HG03575 (cell line): ENCODE measurements at regions not wholly inside any gene's neighbourhood (a gene's known extent, or its start where the extent isn't known, plus 50 kb on each side); places are given as distances from the start of the nearest gene placed in this dataset.
A peak's percentile ranks its signal among the peaks of the same experiment; 100 is the strongest.

Experiments used
- ATAC-seq: cut with Tn5 transposase; IDR thresholded peaks from one replicate; pipeline ENCODE4 v1.9.1; 2021; ENCODE audit not compliant: unreplicated experiment, insufficient number of reproducible peaks, low FRiP score; ENCODE audit errors: extremely low read depth

DNA sequence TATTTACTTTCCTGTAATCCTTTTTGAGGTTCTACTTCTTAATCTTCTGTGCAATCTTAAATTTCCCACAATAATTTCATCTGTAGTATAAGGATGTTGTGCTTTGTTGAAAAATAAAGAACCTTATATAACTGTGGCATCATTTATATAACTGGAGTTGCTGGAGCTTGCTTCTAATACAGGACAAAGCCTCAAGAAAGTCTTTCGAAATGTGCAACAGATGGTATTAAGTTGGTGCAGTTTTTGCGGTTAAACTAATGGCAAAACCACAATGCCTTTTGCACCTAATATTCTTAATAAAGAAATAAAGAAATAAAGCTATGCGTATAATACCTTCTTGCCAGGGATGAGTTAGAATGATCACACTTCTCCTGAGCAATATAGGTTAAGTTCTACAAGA lies 180.0 kb downstream of the KITLG start:
- ATAC-seq: no peak

DNA sequence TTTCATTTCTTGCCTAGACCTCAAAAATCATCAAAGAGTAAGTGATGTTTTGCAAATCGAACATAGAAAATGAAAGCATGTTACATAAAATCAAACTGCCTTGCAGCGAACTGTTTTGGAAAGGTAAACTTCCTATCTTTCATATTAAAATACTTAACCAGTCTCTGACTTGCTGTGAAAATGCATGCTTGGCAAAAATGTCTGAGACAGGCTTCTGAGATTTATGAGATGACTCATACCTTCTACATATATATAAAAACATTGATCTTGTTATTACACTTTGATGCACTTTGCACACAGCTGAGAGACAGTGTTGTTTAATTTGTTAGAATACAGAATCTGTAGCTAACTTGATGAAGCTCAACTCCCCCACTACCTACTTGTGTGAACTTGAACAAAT lies 179.1 kb downstream of the KITLG start:
- no peak for ATAC-seq

DNA sequence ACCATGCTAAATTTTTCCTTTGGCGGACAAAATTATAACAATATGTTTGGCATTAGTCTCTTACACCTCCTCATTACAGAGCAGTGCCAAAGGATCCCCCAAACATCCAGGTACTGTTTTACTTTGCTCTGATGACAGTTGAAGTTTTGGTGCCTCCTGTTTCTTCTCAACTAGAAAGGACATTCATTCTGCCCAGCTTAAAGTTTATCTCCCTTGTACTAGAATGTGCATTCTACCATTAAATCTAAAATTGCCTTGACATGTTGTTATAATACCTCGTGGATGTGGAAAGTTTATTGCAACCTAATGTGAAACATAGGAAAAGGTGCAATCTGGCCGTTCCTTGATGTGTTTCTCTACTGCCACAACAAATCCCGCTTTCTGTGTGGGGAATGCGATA lies 173.4 kb downstream of the KITLG start:
- ATAC-seq: no peak

DNA sequence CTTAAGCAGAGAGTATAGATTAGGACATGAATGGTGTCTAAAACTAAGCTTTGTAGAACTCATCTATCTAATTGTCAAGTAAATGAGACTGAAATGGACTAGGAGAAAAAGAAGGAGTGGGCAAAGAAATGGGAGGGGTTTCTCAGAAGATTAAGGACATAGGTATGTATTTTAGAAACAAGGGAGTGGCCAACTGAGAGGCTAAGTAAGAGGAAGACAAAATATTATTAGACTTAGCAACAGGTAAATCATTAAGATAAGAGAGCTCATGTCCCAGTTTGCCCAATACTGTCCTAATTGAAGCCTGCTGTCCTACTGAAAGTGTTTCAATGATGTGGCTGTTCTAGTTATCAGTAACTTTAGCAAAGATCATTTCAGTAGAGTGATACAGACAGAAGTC lies 171.4 kb downstream of the KITLG start:
- no peak for ATAC-seq

DNA sequence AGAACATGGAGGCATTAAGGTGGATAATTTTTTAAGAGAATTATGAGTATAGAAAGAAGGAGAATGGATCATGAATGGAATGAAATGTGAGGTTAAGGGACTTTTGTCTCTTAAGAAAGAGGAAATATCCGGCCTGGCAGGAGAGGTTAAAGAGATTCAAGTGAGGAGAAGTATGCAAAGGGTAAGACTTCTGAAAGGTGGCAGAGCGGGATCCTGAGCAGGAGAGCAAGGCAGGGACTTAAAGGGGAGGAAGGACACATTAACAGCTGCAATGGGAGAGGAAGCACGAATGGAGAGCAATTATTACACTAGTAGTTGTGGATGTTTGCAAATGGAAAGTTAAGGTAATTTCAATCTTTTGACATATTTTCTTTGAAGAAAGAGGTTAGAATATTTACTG lies 171.0 kb downstream of the KITLG start:
- ATAC-seq: no peak

DNA sequence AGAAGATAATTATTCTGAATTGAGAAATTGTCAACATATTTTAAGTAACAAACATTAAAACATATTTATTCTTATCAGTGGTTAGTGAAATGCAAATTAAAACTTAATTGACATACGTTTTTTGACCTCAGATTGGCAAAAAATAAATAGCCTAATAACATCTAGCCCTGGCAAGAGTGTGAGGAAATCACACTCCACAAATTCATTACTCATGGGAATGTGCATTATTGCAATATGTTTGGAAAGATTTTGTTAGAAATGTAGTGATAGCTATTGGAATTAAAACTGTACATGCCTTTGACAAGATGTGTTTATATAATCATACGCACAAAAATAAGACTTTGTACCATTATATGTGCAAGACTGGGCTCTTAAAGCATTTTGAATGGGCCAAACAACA lies 168.6 kb downstream of the KITLG start:
- ATAC-seq: no peak

DNA sequence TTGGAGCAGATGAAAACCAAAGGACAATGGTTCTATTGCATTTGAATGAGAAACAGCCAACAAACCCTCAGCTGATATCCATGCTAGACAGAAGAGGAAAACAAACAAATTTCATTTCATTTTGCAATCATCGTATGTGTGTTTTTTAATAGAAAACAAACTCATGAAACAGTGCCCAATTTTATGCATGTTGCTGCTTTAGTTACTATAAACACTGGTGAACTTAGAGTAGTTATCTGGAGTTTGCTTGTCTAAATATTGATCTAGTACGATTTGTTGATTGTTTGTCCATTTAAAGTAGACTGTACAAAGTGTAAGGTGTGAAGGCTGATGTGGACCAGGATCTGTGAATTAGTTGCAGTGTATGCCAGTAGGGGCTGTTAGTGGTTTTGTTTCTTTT lies 166.6 kb downstream of the KITLG start:
- ATAC-seq: no peak

DNA sequence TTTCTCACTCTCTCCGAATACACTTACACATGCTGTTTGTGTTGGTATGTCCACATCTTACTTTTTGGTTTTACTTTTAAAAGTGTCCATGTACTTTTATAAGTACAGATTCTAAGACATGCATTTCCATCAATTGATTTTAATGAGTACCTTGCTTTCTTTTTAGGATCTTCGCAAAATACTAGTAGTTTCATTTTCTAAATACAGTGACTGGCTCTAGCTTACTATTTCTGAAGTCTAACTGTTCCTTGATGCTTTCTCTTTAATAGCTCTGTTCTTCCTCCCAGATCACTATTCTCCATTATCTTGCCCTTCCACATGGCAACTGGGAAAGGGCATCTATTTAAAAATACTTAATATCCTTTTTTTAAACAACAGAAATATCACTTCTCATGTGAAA lies 164.1 kb downstream of the KITLG start:
- no peak for ATAC-seq

DNA sequence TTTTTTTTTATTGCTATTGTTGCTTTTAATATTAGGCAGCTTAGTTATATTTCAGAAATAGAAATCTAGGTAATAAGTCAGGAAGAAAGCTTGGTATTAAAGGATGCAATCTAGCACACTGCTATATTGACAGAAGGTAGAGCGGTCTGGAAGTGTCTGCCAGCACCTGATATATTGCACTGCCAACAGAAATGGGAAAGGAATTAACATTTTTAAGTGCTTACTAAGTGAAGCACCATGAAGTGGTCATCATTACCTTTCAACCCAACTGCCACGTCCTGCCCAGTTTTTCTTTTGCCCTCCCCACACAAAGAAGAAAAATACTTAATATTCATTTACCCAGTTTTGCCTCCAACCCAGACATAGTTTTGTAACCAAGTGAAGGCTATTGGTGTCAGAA lies 163.5 kb downstream of the KITLG start:
- no peak for ATAC-seq

DNA sequence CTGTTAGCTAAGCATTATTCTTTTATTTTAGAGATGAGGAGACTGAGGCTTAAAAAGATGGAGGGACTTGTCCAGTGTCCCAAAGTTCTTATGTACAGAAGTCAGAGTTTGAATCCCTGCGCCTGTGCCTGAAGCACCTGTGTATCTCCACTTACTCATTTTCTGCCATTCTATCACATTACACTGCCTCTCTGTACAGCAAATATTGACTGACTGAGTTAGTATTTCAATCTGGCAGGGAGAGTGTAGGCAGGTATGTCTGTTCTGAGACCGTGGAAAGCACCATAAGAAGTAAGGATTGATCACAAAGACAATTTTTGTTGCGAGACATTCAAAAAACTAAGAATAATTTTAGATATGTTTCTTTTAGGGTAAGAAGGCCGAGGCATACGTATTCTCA lies 162.7 kb downstream of the KITLG start:
- ATAC-seq: no peak

DNA sequence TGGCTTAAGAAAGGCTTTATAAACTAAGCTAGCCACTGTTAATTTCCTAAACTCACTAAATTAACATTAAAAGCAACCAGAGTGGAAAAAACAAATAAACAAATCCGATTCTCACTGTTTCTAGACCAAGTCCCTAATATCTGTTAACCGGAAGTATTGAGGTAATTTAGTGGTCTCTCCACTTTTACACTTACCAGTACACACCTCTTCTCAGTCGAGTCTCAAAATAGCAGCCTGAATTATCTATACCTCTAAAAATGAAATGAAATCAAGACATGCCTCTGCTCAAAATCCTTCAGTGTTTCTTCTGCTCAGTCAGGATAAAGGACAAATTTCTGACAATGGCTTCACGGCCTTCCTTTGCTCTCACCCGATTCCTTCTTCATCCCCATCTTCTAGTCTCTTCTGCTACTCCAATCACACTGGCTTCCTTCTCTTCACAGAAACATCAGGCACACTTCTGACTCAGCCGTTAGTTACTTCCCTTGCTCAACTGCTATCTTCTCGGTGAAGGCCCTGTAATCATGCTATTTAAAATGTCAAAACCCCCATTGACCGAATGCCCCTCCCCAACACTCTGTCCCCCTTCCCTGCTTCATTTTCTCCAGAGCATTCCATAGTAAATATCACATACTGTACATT lies 161.3 kb downstream of the KITLG start:
- no peak for ATAC-seq

DNA sequence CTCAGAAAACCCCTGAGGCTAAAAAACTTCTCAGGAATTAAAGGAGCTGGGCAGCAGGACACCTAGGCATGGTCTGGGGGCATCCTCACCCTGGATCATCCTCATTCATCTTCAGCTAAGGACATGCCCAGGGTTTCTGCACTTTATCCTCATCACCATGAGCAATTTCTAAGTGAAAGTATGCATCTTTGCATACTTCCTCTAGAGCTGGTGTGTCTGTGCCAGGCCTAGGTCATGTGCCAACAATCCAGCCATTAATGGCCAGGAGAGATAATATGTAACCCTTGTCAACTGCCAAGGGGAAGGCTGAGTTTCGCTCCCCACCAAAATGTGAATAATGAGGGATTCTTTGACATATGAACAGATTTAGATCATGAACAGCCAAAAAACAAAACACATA lies 160.5 kb downstream of the KITLG start:
- no peak for ATAC-seq

DNA sequence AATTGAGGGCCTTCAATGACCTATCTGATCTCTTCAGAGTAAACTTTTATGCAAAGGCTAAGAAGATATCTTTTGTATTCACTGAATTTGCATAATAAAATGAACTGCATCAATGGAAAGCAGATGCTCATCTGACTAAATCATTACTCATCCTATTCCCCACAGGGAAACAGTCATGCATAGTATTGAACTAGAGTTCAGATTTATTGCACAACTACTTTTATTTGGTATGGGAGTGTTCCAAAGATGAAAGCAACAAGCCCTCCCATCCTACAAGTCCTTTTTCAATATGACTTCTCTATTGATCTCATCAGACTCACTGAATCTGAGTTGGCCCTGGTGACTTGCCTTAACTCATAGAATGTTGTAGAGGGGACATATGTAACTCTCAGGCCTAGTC lies 159.8 kb downstream of the KITLG start:
- ATAC-seq: no peak

DNA sequence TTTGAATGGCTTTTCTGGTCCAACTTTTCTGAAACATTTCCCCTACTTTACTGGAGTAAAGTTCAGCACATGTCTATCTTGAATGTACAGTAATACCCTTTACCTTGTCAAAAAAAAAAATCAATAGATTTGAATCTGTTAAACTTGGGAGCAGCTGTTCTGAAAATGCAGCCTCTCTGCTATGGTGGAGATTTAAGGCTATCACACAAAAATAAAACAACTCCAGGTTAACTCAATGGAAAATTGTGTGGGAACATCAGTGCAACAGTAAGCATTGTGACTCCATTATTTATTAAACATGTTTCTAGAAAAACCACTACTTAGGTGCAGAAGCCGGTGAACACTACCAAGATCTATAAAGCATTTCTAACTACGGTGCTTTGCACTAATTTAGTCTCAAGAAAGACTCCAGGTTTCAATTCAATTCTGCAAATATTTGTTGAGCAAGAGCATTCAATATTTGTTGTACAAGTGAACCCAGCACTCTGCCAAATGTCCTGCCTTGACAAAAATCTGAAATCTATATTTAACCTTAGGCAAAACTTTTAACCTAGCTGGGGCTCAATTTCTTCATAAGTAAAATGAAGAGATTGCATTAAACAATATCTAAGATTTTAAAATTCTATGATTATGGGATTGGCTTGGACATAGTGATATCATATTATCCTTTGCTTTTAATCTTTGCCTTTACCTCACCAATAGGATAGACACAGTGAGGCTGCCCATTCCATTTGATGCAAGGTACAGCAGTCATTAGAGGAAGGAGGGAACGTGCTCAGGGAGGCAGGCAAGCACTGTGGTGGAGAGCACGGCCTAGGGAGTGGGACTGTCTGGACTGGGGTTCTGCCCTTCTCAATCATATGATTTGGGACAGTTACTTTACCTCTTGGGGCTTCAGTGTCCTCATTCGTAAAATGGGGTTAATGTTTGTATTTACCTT lies 155.2 kb downstream of the KITLG start:
- no peak for ATAC-seq

DNA sequence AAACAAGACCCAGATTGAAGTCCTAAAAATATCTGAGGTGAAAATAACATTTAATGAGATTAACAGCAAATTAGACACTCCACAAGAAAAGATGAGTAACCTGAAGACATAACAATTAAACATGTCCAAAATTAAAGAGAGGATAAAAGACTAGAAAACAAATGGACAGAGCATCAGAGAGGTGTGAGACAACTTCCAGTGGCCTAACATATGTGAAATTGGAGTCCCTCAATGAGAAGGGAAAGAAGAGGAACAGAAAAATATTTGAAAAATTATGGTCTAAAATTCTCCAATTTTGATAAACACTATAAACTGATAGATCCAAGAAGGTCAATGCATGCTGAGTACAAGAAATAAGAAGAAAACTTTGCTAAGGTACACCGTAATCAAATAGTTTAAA lies 151.9 kb downstream of the KITLG start:
- ATAC-seq: no peak

DNA sequence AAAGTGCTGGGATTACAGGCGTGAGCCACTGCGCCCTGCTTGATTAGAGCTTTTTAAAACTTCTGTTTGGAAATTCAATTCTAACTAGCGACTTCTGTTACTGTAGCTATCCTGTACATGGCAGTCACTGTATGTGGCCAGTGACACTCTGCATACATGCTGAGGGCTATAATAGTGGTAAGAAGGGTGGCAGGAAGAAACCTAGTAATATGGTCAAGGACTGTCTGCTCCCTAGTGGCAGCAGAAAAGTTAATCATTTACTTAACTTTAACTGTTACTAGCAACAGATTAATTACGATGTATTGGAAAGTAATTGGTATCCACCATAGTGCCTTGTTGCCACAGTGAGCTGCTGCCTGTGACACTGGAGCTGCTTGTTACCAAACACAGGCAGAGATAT lies 149.0 kb downstream of the KITLG start:
- ATAC-seq: no peak

DNA sequence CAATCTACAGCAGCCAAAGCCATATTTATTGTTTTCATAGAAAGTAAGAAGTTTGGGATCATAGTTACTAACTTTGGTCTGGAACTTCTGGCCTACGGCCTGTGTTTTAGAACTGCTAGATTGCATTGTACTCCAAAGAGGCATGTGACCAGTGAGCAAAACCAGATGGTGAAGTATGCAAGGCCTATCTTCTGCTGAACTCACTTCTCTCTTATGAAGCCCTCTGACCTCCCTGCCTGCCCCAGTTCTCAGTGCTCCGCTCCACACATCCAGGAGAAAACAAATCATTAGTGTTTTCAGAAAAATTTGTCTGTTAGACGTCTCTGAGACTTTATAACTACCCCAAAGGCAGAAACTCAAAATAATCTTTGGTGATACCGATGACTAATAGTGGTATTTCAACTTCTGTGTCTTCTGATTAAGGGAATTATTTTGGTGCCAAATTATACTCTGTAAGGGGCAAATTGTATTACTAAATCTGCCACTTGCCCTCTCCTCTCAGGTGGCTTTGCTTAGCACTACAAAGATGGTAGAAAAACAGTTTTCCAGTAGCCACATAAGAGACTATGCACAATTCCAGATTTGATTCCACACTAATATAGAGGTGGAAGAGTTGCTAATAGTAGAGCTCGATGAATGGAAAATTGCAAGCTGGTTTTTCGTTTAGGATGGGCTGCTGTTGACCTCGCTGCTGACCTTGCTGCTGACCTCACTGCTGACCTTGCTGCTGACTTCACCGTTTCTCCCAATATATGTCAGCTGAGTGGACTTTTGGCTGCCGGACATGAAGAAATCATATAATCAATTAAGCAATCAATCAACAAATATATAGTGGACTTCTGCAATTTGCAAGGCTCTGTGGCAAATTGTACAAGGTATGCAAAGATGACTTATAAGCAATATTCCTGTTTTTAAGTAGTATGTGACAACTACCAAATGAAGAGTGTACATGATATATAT lies 147.5 kb downstream of the KITLG start:
- ATAC-seq: no peak

DNA sequence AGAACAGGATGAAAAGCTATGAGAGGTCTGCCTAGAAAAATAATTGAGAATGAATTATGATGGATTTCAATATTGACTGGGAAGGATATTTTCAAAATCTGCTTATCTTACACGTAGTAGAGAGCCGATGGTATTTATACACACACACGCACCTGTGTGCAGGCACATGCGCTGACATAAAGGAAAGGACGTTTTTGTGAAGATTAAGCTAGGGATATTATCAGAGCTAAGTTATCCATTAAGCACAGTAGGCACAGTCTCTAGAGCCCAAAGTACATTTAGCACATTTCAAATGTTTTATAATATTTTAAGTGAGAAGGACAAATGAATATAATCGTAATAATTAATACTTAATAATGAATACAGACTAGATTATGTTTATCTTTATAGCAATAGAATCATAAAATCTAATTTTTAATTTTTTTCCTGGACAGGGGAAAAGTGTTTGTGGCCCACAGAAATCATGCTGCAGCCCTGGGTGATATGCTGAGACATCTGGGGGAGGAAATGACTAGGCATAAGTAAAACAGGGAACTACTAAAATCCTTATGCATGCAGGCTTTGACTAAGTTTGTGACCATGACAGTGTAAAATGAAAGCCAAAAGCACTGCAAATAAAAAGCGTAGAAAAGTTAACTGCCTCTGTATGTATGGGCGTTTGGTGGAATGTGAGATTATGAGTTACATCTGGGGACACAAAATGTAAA lies 146.1 kb downstream of the KITLG start:
- ATAC-seq: peak; percentile 78
